Breast epithelium (tissue), 4 donors: ENCODE measurements at regions not wholly inside any gene's neighbourhood (a gene's known extent, or its start where the extent isn't known, plus 50 kb on each side); places are given as distances from the start of the nearest gene placed in this dataset.
"Not testable (repeated sequence)": the region's sequence is repeated elsewhere in the genome, so short reads cannot be mapped to it uniquely, and the experiment has no call there.

ENCODE experiments used
- DNase-seq, 2 donors: peaks; one replicate each; pipeline ENCODE4 v3.0.0-alpha.2; 2019; ENCODE audit warnings: low spot score in 2 of 2
- H3K27ac ChIP-seq, 2 donors: fragments of 200-600 bp; sonication (generic) in 1 of 2; one replicate each; pipeline ENCODE4 v1.5.1; 2016 to 2019; ENCODE audit warnings: mild to moderate bottlenecking in 1 of 2
- H3K27me3 ChIP-seq, 2 donors: fragments of 200-600 bp; sonication (generic) in 1 of 2; one replicate each; pipeline versions ENCODE4 v1.5.1 to v1.6.0; 2017 to 2019; ENCODE audit warnings: control low read depth in 1 of 2, mild to moderate bottlenecking in 1 of 2
- H3K36me3 ChIP-seq: fragments of 200-600 bp; one replicate; pipeline ENCODE4 v1.5.1; 2019
- H3K4me1 ChIP-seq, 2 donors: fragments of 200-600 bp; sonication (generic); one replicate each; pipeline ENCODE4 v1.5.1; 2016 to 2019; ENCODE audit warnings: control low read depth in 1 of 2
- H3K4me3 ChIP-seq, 3 donors: fragments of 200-600 bp; sonication (generic); 1 replicate in 2 of 3; 2 replicates in 1 of 3; pipeline ENCODE4 v1.5.1; 2016 to 2019; ENCODE audit warnings: mild to moderate bottlenecking in 3 of 3, moderate library complexity in 2 of 3
- H3K9me3 ChIP-seq, 2 donors: fragments of 200-600 bp; sonication (generic) in 1 of 2; one replicate each; pipeline ENCODE4 v1.5.1; 2016 to 2019; ENCODE audit warnings: control low read depth in 1 of 2
- POLR2A ChIP-seq: fragments of 450-650 bp; IDR thresholded peaks from one replicate; pipeline ENCODE4 v1.6.1; 2016; ENCODE audit warnings: antibody characterized with exemption, mild to moderate bottlenecking, moderate library complexity
- POLR2AphosphoS5 ChIP-seq, 3 donors: sonication (generic); formaldehyde crosslinking; IDR thresholded peaks; one replicate each; pipeline ENCODE4 v1.6.1; 2017; ENCODE audit warnings: antibody characterized with exemption in 3 of 3
- intact Hi-C: fragments of 100-400 bp; cut with DNase I; formaldehyde crosslinking; loops from one replicate; pipeline ENCODE4 v1.15.1; 2023; ENCODE audit warnings: low total_unique reads
- TF ChIP-seq, protein P1 (sequence below), 3 donors: fragments of 450-650 bp; IDR thresholded peaks; one replicate each; pipeline ENCODE4 v1.5.1; 2016 to 2017; ENCODE audit warnings: antibody characterized with exemption in 3 of 3, mild to moderate bottlenecking in 3 of 3, moderate library complexity in 3 of 3

DNA sequence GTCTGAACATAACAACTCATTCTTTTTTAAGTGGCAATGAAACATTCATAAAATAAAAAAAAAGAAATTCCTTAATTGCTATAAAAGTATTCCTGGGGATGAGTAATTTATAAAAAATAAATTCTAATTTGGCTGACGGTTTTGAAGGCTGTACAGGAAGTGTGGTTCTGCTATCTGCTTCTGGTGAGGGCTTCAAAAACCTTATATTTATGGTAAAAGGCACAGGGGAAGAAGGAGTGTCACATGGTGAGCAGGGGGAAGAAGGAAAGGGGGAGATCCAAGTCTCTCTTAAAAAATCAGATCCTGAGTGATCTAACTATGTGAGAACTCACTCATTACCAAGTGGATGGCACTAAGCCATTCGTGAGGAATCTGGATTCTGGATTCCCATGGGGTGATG lies 539.0 kb downstream of the GOLGA6L6 start:
- H3K36me3 ChIP-seq, intact Hi-C loops, H3K27me3 ChIP-seq, H3K4me1 ChIP-seq, H3K9me3 ChIP-seq, DNase-seq, H3K27ac ChIP-seq, H3K4me3 ChIP-seq: not testable (repeated sequence)

DNA sequence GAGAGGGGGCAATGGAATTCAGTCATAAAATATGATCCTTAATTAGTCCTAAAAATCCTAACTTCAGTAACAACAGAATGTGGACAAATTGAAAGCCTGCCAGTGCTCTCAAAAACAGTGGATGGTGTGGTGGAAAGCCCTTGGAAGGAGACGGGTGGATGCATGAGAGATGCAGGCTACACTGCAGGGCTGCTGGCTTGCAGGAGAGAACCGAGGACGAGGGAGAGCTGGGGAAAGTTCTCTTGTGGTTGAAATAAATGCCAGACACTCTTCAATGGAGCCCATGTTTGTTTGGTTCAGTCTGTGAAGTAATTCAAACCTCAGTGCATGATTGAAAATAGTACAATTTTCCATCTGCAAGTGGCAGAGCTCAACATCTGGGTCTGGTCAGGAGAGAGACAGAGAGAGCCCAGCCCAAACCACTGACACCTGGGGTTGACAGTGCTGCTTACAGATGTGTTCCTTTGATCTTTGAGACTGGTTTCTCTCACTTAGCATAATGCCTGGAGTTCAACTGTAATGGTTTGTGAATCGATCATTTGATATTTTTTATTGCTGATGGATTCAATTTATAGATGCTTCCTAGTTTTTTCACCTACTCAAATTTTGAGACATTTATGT lies 544.9 kb downstream of the GOLGA6L6 start:
- H3K9me3 ChIP-seq, H3K27ac ChIP-seq, H3K27me3 ChIP-seq, H3K4me3 ChIP-seq, DNase-seq, H3K36me3 ChIP-seq, H3K4me1 ChIP-seq, intact Hi-C loops: not testable (repeated sequence)

DNA sequence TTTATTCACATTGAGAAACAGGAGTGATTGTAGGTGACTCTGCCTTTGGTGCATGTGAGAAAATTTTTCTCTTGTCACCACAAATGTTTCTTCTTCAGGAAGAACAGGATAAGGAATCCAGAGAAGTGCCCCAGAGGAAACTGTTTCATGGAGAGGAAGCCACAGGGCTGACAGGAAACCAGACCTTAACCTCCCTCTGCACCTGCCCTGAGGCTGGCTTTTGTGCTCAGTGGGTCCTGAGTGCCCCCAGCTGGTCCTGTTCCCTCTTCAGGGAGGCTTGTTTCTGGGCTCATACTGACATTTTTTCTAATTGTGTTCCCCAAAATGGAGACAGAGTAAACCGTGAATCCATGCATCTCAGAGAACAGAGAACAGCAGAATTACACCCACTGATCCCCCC lies 546.3 kb downstream of the GOLGA6L6 start:
- H3K27ac ChIP-seq, intact Hi-C loops, DNase-seq, H3K36me3 ChIP-seq, H3K4me3 ChIP-seq, H3K27me3 ChIP-seq, H3K4me1 ChIP-seq: not testable (repeated sequence)
- peaks cover 0 to 11% of the 10 kb centered on the region in 2 donors for H3K9me3 ChIP-seq

DNA sequence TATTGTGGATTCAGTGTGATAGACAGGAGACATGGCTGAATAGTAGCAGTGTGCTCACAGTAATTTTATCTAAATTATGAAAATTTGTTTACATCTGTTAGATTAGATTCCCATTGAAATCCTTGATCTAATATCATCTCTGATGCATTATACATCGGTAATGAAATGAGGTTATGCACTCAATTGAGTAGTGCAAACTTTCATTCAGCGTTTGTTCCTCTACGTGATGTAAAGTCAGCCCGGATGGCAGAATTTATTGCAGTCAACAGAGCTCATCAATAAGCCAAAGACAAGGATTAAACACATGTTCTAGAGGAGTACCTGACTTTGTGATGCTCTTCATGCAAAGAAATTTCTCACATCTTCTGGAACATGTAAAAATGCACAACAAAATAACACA lies 549.2 kb downstream of the GOLGA6L6 start:
- DNase-seq = no peak
- Histone ChIP-seq H3K36me3 (no peaks in the 10 kb centered on the region), H3K27ac (no peak overlapping the region), H3K27me3 (no peaks in the 10 kb centered on the region), H3K9me3 (peaks cover 0 to 17% of the 10 kb centered on the region in 2 donors), H3K4me3 (no peak overlapping the region), H3K4me1 (no peaks in the 10 kb centered on the region)
- TF ChIP-seq POLR2AphosphoS5 (IDR thresholded peaks at IDR 0.05) = no peak
- TF ChIP-seq, protein P1, sequence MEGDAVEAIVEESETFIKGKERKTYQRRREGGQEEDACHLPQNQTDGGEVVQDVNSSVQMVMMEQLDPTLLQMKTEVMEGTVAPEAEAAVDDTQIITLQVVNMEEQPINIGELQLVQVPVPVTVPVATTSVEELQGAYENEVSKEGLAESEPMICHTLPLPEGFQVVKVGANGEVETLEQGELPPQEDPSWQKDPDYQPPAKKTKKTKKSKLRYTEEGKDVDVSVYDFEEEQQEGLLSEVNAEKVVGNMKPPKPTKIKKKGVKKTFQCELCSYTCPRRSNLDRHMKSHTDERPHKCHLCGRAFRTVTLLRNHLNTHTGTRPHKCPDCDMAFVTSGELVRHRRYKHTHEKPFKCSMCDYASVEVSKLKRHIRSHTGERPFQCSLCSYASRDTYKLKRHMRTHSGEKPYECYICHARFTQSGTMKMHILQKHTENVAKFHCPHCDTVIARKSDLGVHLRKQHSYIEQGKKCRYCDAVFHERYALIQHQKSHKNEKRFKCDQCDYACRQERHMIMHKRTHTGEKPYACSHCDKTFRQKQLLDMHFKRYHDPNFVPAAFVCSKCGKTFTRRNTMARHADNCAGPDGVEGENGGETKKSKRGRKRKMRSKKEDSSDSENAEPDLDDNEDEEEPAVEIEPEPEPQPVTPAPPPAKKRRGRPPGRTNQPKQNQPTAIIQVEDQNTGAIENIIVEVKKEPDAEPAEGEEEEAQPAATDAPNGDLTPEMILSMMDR (IDR thresholded peaks at IDR 0.05) = no peak
- intact Hi-C loops = no loop called here

DNA sequence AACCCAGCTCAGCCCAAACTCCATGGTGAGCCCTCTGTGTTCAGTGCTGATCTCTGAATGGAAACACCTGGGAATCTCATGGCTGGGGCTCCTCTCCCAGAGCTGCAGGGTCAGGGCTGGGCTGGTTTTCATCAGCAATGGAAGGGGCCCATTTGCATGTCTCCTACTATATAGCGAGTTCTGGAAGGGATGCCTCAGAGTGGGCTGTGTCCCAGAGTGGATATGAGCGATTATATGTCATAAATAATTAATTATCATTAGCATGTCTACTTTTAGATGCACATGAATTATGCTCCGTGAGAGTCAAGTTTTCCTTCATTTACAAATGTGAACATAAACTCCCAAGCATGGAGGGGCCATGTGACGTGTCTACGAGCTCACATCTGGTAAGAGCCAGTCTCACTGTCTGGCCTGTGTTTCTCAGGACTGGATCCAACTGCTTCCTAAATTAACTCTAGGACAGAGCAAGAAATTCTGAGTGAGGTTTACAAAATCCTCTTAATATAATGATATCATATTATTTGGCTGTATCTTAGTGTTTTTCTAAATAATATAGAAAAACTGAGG lies 553.4 kb downstream of the GOLGA6L6 start:
- TF ChIP-seq, protein P1 (IDR thresholded peaks at IDR 0.05) = no peak
- TF ChIP-seq POLR2A = no peak
- no peak for TF ChIP-seq POLR2AphosphoS5 (IDR thresholded peaks at IDR 0.05)
- H3K9me3 ChIP-seq = peaks cover 0 to 17% of the 10 kb centered on the region in 2 donors
- no peaks in the 10 kb centered on the region for H3K27me3 ChIP-seq
- intact Hi-C loops = no loop called here
- H3K4me1 ChIP-seq = no peaks in the 10 kb centered on the region
- no peak overlapping the region for H3K4me3 ChIP-seq
- no peak overlapping the region for H3K27ac ChIP-seq
- no peak for DNase-seq
- no peaks in the 10 kb centered on the region for H3K36me3 ChIP-seq

DNA sequence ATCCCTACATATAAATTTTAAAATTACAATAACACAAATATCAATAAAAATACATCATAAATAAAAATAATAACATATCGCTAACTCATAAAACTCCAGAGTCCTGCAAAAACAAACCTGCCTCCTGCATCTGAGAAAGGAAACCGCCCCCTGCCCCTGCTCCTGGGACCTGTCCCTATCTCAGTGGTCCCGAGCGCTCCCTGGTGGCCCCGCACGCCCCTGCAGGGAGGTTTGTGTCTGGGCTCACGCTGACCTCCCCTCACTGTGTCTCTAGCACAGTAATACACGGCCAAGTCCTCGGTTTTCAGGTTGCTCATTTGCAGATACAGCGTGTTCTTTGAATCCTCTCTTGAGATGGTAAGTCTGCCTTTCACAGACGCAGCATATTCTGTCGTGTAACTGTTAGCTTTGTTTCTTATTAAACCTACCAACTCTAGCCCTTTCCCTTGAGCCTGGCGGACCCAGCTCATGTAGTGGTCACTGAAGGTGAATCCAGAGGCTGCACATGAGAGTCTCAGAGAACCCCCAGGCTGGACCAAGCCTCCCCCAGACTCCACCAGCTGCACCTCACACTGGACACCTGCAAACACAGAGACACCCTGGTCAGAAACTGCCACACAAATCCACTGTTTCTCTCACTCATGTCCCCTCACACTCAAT lies 554.1 kb downstream of the GOLGA6L6 start:
- DNase-seq = no peak
- no peaks in the 10 kb centered on the region for H3K4me1 ChIP-seq
- peaks cover 0 to 17% of the 10 kb centered on the region in 2 donors for H3K9me3 ChIP-seq
- H3K27ac ChIP-seq = no peak overlapping the region
- H3K36me3 ChIP-seq = no peaks in the 10 kb centered on the region
- H3K4me3 ChIP-seq = no peak overlapping the region
- intact Hi-C loops = no loop called here
- H3K27me3 ChIP-seq = no peaks in the 10 kb centered on the region
- TF ChIP-seq POLR2A = no peak

DNA sequence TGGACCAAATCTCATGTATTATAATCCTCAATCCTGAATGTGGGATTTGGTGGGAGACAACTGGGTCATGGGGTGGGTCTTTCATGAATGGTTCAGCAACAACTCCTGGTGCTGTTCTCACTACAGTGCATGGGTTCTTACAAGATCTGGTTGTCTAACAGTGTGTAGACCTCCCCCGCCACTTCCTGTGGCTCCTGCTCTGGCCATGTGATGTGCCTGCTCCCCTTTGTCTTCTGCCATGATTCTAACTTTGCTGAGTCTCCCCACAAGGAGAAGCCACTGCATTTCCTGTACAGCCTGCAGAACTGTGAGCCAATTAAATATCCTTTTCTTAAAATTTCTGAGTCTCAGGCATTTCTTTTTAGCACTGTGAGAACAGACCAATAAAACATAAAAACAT lies 557.5 kb downstream of the GOLGA6L6 start:
- Histone ChIP-seq H3K27ac (no peak overlapping the region), H3K27me3 (no peaks in the 10 kb centered on the region), H3K4me1 (no peaks in the 10 kb centered on the region), H3K9me3 (no peaks in the 10 kb centered on the region), H3K4me3 (no peak overlapping the region), H3K36me3 (no peaks in the 10 kb centered on the region)
- intact Hi-C loops = no loop called here
- TF ChIP-seq, protein P1 (IDR thresholded peaks at IDR 0.05) = no peak
- TF ChIP-seq POLR2AphosphoS5 (IDR thresholded peaks at IDR 0.05) (no peak), POLR2A (no peak)
- no peak for DNase-seq
